IPS-18c (cell line): ENCODE measurements at regions not wholly inside any gene's neighbourhood (a gene's known extent, or its start where the extent isn't known, plus 50 kb on each side); places are given as distances from the start of the nearest gene placed in this dataset.
"Not testable (repeated sequence)": the region's sequence is repeated elsewhere in the genome, so short reads cannot be mapped to it uniquely, and the experiment has no call there.

Experiments
- H3K4me3 ChIP-seq: 2 replicates; pipeline ENCODE4 v1.7.0; 2013; ENCODE audit warnings: low read depth, mild to moderate bottlenecking, low read length, moderate library complexity; ENCODE audit not compliant: insufficient read depth
- H3K9me3 ChIP-seq: one replicate; pipeline ENCODE4 v1.6.1; 2013; ENCODE audit warnings: mild to moderate bottlenecking, low read length, moderate library complexity; ENCODE audit not compliant: control insufficient read depth, insufficient read depth

- Histone ChIP-seq H3K9me3 (no peaks in the 10 kb centered on the region), H3K4me3 (no peak overlapping the region)
Observed at GRCh38 chr1:98299861-98300260, 361.7 kb upstream of the SNX7 start.

GRCh38 chr1:98299313-98299712, 362.2 kb upstream of the SNX7 start:
- Histone ChIP-seq H3K9me3 (no peaks in the 10 kb centered on the region), H3K4me3 (no peak overlapping the region)

- no peaks in the 10 kb centered on the region for H3K9me3 ChIP-seq
Observed at GRCh38 chr1:98298319-98298718, 363.2 kb upstream of the SNX7 start.

GRCh38 chr1:98296681-98297080, 364.8 kb upstream of the SNX7 start:
- Histone ChIP-seq H3K9me3 (no peaks in the 10 kb centered on the region), H3K4me3 (no peak overlapping the region)

More at GRCh38 chr1:98298319-98298718, 363.2 kb upstream of the SNX7 start:
- no peak overlapping the region for H3K4me3 ChIP-seq

GRCh38 chr1:98294127-98294526, 367.4 kb upstream of the SNX7 start:
- Histone ChIP-seq H3K4me3 (no peak overlapping the region), H3K9me3 (no peaks in the 10 kb centered on the region)

- H3K4me3 ChIP-seq = no peak overlapping the region
- no peaks in the 10 kb centered on the region for H3K9me3 ChIP-seq
Observed at GRCh38 chr1:98292994-98293393, 368.5 kb upstream of the SNX7 start.

- no peak overlapping the region for H3K4me3 ChIP-seq
- H3K9me3 ChIP-seq = no peaks in the 10 kb centered on the region
Observed at GRCh38 chr1:98289311-98289710, 368.5 kb upstream of the DPYD start.

GRCh38 chr1:98288494-98288893, 367.7 kb upstream of the DPYD start:
- Histone ChIP-seq H3K4me3 (no peak overlapping the region), H3K9me3 (no peaks in the 10 kb centered on the region)

GRCh38 chr1:98287626-98288025, 366.8 kb upstream of the DPYD start:
- Histone ChIP-seq H3K9me3 (no peaks in the 10 kb centered on the region), H3K4me3 (no peak overlapping the region)

GRCh38 chr1:98286656-98287055, 365.8 kb upstream of the DPYD start:
- Histone ChIP-seq H3K4me3 (no peak overlapping the region), H3K9me3 (no peaks in the 10 kb centered on the region)

GRCh38 chr1:98285286-98285685, 364.5 kb upstream of the DPYD start:
- not testable (repeated sequence) for H3K9me3 ChIP-seq, H3K4me3 ChIP-seq

- Histone ChIP-seq H3K4me3 (no peak overlapping the region), H3K9me3 (no peaks in the 10 kb centered on the region)
Observed at GRCh38 chr1:98280049-98280448, 359.2 kb upstream of the DPYD start.

GRCh38 chr1:98278055-98278454, 357.2 kb upstream of the DPYD start:
- H3K9me3 ChIP-seq = no peaks in the 10 kb centered on the region
- H3K4me3 ChIP-seq = no peak overlapping the region

- Histone ChIP-seq H3K9me3 (no peaks in the 10 kb centered on the region), H3K4me3 (no peak overlapping the region)
Observed at GRCh38 chr1:98277118-98277517, 356.3 kb upstream of the DPYD start.

GRCh38 chr1:98276514-98276913, 355.7 kb upstream of the DPYD start:
- H3K4me3 ChIP-seq = no peak overlapping the region
- no peaks in the 10 kb centered on the region for H3K9me3 ChIP-seq

GRCh38 chr1:98268316-98268715, 347.5 kb upstream of the DPYD start:
- Histone ChIP-seq H3K4me3 (no peak overlapping the region), H3K9me3 (no peaks in the 10 kb centered on the region)

- Histone ChIP-seq H3K9me3 (no peaks in the 10 kb centered on the region), H3K4me3 (no peak overlapping the region)
Observed at GRCh38 chr1:98267423-98267822, 346.6 kb upstream of the DPYD start.

- Histone ChIP-seq H3K4me3 (no peak overlapping the region), H3K9me3 (no peaks in the 10 kb centered on the region)
Observed at GRCh38 chr1:98264727-98265126, 343.9 kb upstream of the DPYD start.

- Histone ChIP-seq H3K9me3 (no peaks in the 10 kb centered on the region), H3K4me3 (no peak overlapping the region)
Observed at GRCh38 chr1:98260839-98261238, 340.0 kb upstream of the DPYD start.

- no peaks in the 10 kb centered on the region for H3K9me3 ChIP-seq
Observed at GRCh38 chr1:98260412-98260811, 339.6 kb upstream of the DPYD start.

More at GRCh38 chr1:98260412-98260811, 339.6 kb upstream of the DPYD start:
- no peak overlapping the region for H3K4me3 ChIP-seq
